Amniotic stem cell (primary cell): ENCODE measurements at regions not wholly inside any gene's neighbourhood (a gene's known extent, or its start where the extent isn't known, plus 50 kb on each side); places are given as distances from the start of the nearest gene placed in this dataset.

Experiments used
- DNase-seq: peaks from one replicate; lab custom pipeline; 2025; lab: John Stamatoyannopoulos, UW

DNA sequence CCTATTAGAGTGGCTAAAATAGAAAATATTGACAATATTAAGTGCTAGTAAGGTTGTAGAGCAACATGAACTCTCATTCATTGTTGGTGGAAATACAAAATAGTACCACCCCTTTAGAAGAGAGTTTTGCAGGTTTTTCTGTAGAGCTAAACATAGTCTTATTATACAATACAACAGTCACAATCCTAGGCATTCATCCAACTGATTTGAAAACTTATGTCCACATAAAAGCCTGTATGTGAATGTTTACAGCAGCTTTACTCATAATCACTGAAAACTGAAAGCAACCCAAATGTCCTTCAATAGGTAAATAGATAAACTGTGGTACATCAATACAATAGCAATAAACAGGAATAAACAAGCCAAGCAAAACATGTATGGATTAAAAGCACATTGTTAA, 127.2 kb upstream of the PRNP start:
- DNase-seq = no peak

DNA sequence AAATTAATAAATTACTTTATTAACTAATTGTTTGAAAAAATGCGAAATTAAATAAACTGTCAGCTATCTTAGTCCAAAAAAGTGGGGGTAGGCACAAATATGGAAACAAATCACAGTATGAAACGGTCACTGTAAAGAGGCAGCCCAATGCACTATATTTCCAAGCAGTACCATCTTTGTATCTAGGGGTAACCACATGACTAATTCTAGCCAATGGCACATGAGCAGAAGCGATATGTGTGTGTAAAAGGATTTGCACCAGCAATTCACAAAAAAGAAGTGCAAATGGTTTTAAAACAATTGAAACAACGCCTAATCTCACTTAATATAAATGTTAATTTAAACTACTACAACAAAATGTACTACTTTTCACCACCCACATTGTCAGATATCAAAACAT, 129.5 kb upstream of the PRNP start:
- no peak for DNase-seq

DNA sequence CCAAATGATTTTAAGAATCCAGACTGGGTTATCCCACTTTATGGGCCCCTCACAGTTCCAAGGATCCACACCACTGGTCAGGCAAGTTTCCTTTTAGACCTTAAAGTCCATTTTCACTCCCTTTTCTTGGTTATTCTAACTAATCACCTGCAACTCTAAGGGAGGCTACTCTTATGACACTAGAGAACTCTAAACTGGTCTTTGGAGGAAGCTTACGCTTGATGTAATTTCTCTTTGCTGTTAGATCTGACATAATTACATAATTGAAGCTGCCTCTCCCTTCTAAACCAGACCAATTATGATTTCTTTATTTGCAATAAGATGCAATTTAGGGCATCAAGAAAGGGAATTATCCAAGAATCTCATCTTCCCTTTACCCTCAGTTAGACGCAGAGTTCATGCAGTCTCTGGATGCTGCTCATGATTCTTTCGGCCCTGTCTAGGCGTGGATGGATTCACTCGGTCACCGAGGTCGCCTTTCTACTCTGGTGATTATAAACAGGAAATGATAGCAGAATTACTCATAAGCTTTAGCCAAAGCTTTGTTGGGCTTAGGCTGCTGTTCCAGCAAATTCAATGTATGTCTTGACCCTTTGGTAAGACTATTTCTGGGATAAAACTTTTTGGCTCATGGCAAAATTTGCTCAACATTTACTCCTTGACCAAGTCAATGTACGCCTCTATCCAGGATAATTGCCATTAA, 130.9 kb upstream of the PRNP start:
- DNase-seq = no peak

DNA sequence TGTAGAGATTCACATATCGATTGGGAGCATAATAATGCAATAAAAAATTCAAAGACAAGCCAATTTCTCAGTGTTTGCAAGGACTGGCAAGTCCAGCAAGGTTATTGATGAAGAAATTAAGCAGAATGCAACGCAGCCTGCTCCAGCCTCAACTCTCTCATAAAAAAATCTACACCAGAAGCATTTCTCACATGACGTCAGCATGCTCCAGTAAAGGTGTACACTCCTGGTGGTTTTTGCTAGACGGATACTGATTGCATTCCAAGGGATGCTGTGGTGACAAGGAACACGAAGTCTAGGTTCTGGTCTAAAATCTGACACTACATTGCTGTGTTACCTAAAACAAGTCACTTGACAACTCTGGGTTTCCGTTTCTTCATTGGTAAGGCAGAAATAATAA, 131.9 kb upstream of the PRNP start:
- DNase-seq = no peak

DNA sequence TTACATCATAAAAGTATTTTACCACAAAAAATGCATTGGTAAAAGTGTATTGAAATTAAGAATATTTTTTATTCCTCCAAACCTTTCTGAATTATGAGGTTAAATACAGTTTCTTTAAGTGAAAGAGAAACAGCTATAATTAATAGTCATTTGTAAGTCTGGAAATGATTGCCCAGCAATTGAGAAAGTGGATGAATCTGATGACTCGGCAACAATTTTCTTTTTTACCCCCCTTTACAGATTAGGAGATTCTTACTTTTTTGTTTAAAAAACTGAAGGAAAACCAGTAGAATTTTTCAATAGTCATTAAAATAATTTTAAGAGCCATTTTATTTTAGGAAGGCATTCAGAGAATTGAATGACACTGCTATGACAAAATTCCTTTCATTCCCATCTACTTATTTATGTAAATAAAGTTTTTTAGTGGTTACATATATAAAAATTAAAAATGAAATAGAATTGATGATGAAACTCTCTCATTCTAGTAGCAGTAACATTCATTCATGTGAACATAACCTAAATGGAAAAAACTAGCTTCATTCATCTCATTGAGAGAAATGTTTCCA, 134.1 kb upstream of the PRNP start:
- no peak for DNase-seq

DNA sequence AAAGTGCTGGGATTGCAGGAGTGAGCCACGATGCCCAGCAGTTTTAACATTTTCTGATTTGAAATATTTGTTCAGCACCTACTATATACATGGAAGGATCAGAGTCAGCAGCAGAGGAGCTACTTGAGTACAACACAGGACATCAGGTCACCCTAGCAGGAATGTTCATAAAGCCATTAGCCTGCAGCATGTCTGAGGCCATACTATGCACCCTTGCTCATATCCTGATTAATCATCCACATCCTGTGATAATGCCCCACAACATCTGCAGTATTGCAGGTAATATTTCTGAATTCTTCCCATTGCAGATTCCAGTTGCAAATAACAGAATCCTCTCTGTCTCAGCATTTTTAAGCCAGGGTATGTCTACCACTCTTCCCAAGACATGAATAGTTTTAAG, 135.5 kb upstream of the PRNP start:
- no peak for DNase-seq

DNA sequence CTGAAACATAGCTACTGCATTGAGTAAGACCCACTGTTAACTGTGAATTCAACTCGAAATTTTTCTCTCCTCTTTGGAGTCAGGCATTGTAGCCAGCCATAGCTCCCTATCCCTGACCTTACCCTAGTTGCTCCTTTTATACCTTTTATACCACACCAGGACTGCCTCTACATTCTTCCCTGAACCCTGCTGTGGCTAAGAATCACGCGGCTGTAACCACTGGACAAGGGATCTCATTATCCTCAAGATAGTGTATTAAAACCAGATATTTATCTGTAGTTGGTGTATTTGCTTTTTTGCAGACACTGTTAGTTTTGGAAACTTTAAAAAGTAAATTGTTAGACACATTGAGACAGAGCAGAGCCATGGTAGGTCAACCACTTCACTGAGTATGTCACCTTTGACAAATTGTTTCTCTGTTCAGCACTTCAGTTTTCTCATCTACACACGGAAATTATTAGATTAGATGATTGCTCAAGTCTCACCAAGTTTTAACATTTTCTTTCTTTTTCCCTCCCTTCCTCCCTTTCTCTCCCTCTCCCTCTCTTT, 136.5 kb upstream of the PRNP start:
- DNase-seq = no peak

DNA sequence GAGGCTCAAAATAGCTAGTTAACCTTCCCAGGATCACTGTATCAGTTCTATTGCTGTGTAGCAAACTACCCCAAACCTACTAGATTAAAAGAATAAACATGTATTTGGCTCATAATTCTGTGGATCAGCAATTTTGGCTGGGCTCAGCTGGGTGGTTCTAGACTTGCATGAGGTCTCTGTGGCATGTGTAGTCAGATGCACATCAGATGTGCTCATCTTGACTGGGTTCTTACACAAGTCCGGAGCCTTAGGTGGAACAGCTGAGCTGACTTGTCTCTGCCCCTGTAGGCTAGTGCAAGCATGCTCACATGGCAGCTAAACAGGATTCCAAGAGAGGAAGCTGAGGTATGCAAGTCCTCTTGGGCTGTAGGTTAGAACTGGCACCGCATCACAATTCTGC, 137.7 kb upstream of the PRNP start:
- no peak for DNase-seq

DNA sequence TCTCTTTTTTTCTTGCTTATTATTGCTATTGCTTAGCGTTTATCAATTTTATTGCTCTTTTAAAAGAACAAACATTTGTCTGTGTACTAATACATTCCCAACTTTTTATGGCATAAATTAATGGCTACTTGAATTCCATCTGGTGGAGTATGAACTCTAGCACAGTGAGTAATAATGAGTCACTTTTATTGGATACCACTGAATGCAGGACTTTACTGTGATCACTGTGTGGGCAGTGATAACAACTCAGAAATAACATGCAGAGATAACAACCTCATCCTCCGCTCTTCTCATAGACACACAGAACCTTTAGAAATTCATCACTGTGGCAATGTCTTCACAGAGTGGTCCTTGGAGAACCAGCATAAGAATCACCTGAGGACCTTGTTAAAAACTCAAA, 139.5 kb upstream of the PRNP start:
- peak; percentile 50 for DNase-seq

DNA sequence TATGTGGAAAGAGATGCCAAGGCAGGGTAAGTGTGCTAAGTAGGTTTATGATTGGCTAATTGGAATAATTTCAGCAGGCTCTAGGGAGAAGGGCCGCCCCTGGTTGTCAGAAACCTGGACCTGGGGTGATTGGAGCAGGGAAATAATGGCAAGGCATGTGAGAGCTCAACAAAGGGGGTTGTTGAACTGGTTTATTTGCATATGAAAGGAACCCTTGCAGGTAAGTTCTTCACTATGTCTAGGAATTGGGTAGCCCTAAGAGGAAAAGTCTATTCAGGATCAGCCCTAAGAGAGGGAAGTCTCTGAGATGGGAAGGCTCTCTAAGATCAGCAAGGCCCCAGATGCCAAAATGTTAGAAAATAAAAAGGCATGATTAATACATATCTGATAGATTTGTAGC, 139.9 kb upstream of the PRNP start:
- no peak for DNase-seq

DNA sequence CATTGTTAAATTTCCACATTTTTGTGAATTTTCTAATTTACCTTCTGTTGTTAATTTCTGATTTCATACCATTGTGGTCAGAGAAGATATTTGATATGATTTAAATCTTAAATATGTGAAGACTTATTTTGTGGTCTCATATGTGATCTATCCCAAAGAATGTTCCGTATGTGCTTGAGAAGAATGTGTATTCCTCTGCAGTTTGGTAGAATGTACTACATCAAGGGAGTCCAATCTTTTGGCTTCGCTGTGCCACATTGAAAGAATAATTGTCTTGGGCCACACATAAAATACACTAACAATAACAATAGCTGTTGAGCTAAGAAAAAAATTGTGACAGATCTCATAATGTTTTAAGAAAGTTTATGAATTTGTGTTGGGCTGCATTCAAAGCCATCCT, 140.7 kb upstream of the PRNP start:
- no peak for DNase-seq

DNA sequence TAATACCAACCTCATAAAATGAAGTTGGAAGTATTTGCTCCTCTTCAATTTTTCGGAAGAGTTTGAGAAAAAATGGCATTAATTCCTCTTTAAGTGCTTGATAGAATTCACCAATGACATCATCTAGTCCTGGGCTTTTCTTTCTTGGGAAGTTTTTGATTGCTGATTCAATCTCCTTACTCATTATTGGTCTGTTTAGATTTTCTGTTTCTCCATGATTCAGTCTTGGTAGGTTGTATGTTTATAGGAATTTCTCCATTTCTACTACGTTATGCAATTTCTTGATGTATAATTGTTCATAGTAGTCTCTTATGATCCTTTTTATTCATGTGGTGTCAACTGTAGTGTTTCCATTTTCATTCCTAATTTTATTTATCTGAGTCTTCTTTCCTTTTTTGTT, 141.5 kb upstream of the PRNP start:
- DNase-seq = peak; percentile 19

DNA sequence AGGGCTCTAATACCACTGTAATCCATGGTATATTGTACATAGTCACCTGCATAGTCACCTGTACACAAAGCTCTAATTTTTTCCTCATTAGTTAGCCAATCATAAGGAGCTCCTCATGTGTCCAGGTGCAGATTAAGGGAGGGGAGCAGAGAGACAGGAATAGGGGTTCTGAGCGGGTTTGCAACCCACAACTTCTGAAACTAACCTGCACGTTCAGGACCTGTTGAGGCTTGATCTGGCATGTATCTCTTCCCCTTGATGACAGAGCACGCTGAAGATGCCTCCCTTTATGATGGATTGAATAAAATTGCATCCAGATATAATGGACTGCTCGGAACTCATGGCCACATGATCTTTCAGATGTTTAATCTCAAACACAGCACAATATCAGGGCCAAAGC, 144.0 kb upstream of the PRNP start:
- no peak for DNase-seq

DNA sequence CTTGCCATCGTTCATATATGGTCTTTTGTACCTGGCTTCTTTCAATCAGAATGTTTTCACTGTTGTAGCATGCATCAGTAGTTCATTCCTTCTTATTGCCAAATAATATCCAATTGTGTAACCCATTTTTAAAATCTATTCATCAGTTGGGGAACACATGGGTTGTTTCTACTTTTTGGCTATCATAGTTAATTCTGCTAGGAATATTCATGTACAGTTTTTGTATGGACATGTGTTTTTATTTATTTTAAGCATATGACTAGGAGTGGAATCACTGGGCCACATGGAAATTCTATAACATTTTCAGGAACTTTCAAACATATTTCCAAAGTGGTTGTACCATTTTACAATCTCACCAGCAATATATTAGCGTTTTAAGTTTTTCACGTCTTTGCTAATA, 151.9 kb upstream of the PRNP start:
- DNase-seq = no peak

DNA sequence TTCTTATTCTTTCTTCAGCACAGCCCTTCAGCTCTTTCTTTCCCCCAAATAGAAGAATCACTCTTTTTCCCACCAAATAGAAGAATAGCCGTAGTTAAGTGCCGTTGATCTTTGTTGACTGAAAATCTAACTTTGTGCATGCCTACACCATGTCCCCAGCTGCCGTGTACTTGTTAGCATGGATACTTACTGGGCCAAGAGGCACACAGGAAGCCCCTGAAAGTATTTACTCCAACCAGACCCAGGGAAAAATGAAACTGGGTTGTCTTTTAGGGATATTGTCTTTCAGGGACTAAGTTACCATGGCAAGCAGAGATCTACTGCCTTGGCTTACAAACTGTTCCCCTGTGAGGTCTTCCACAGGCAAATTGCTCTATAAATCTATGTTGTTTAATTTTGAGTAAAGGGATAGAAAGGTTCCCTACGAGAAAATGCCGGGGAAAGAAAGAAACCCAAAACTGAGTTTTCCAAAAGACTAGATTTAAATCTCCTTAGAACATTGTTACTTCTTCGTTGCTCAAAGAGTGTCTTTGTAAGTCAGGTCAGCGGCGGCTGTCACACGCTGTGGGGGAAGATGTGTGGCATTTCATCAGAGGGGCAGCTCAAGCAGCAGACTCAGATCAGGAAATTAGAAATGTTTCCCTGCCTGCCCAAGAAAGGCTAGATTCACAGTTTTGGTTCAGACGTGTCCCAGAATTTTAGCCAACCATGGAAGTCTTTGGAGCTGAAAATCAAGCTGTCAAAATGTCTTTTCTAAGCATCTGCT, 152.7 kb upstream of the PRNP start:
- no peak for DNase-seq

DNA sequence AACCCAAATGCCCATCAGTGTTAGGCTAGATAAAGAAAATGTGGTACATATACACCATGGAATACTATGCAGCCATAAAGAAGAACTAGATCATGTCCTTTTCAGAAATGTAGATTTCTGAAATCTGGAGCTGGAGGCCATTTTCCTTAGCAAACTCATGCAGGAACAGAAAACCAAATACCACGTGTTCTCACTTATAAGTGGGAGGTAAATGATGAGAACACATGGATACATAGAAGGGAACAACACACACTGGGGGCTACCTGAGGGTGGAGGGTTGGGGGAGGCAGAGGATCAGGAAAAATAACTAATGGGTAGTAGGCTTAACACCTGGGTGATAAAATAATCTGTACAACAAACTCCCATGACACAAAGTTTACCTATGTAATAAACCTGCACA, 153.5 kb upstream of the PRNP start:
- DNase-seq = no peak

DNA sequence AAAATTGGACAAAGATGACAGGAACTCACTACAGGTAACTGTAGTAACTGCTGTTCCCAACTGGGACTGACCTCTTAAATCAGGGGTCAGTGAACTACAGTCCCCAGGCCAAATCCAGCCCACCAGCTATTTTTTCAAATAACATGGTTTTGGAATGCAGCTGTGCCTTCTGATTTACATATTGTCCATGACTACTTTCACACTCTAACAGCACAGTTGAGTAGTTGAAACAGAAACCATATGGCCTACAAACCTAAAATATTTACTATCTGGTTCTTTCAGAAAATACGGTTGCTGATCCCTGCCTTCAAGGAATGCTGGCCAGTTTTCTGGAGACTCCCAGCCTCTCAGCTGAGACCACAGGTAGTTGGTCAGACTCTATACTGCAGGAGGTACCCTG, 161.5 kb upstream of the PRNP start:
- DNase-seq = no peak

DNA sequence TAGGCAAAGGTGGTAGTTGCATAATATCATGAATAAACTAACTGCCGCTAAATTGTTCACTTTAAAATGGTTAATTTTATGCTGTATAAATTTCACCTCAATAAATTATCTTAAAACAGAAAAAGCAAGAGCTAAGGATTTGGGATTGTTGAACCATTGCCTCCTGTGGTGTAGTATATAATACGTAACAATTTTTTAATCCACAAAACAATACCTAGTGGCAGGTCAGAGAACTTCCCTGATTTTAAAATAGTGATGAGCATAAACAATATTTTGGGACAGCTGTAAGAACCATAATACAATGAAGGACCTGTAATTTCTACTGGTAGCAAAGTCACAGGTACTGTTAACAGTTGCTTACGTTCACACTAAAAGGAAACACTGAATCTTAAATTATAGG, 161.9 kb upstream of the PRNP start:
- no peak for DNase-seq

DNA sequence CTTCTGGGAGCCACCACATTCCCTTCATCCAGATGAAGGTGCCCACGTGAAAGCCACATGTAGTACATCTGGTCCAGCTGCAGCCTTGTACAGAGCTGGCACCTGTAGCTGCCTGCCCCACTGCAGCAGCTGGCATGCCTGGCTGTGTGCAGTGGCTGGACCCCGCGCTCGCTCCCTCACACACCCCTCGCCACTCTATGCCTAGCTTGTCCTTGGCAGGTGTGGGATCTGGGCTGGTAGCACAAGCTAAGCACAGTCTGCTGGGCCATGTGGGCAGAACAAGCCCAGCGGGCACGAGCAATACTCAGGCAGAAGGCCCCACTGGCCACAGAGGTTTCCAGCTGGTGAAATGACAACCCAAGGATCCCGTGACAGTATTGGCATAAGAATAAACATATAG, 163.9 kb upstream of the PRNP start:
- DNase-seq = no peak

DNA sequence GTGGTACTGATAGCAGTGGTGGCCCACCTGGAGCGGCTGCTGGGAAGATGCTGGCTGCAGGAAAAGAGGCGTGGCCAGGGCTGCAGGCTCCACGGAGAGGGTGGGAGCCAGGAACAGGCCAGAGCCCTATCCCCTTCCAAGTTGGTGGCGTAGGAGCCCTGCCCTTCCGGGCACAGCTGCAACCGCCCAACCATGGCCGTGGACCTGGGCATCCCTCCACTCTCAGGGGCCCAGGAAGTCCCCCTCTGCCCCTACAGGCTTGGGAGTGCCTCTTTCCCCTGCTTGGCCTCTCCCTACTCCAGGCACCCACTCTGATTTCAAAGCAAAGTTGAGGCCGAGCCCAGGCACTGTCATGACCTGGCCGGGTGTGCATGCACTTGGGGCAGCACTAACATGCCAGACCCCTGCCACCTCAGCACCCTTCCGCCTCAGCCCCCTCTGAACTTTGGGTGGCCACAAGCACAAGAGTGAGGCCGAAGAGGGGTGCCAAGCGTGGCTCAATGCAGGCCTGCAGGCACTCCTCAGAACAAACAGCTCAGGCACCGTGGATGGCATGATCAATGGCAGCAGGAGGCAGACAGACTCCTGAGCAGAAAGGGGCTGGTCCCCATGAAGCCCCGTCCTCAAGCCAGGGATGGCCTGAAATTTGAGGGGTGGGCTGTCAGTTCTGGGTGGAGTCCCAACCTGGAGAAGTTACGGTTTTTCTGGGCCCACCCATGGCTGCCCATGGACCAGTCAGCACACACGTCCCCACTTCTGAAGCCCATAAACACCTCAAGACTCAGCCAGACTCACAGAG, 164.9 kb upstream of the PRNP start:
- no peak for DNase-seq

DNA sequence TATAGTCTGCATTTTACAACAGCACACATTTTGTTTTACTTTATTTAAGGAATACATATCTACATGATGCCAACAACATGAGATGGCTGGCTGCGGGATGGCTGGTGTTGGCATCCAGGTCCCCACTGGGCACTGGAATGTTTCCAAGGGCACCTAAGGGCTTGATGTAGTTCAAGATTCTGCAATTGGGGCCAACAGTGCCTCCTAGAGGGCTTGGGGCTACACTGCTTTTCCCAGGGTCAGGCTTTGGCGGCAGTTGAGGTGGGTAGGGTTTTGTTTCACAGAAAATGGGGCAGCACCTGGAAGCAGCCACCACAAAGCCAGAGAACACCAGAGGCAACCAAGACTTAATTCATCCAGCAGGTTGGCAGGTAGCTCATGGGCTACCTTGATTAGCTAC, 166.7 kb upstream of the PRNP start:
- DNase-seq = no peak

DNA sequence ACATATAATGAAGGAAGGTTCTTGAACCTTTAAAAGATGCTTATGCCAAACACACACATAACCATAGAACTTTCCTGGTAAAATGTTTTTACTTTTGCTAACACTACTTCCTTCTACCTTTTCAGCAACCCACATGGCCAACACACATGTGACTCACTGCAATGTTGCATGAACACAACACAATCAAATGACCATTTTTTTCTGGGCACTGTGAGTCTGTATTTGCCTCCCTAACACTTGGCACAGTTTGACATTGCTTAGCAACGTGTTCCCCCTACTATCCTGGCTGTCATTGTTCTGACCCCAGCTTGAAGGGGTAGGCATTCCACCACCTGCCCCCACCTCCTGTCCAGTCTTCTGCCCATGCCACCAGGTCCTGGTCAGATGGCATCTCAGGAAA, 169.4 kb upstream of the PRNP start:
- no peak for DNase-seq

DNA sequence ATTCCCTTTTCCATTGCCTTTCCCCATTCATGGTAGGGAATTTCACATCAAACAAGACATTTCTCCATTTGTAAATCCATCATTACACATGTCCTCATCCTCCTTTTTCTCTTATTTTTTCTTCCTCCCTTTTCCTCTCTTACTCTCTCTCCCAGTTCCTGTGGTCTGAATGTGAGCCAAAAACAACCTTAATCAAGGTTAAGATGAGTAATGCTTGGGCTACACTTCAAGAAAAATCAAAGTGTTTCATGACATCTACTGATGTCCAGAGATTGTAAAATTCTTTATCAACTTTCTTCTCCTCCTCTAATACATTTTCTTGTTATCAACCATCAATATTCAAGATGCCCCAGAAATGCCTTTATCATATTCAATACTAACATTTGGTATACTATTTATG, 172.5 kb upstream of the PRNP start:
- DNase-seq = no peak
